ENCODE measurements at regions not wholly inside any gene's neighbourhood (a gene's known extent, or its start where the extent isn't known, plus 50 kb on each side); places are given as distances from the start of the nearest gene placed in this dataset.

DNA sequence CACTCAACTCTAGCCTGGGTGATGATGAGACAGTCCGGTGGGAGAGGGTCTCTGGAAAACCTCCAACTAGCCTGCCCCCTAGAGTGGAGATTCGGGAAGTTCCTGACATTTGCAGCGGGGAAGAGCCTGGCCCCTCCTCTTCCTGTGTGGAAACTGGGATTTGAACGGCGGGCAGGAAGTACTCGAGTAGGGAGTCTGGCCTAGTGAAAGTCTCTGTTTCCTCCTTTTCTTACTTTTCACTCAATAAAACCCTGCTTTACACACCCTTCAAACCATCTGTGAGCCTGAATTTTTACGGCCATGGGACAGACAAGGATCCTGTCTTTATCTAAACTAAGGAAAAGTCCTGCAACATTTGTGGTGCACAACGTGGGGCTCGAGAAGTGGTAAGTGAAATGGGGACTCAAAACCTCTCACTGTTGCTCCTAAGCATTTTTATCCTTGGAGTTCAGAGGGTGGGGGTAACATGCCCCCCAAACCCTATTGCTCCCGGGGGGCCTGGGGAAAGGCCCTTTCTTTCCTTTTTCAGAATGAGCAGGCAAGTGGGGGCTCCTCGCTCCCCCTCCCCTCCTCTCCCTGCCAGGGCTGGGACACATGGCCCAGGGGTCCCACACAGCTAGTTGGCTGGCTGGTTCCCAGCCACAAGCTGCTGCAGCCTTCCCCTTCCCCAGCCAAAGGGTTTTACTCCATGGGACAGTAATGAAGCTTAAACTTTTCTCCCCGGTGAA, 224.7 kb upstream of the GBE1 start:
- DNase-seq (ENCODE audit: low spot score): no peak
- intact Hi-C loops (cut with DNase I): no loop called here

DNA sequence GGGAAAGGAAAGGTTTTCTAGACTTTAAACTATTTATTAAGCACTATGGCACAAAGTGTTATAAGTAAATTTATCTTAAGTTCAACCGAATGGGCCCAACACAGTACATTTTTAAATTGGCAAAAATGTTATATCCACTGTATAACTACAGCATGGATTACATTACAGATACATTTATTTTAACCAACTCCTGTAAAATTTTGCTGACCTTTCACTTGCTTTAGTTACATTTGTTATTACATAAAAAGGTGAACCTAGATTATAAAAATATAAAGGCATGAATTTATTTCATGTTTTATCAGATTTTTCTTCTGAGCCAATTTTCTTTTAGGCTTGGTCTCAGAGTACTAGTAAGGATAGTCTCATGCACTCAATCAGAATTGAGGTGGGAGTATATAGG, 221.9 kb upstream of the GBE1 start:
- no peak for DNase-seq (ENCODE audit: low spot score)
- intact Hi-C loops (cut with DNase I): no loop called here

- DNase-seq (ENCODE audit: low spot score): no peak
- intact Hi-C loops (cut with DNase I): no loop called here
Measured at GRCh38 chr3:81980596-81981494, 219.4 kb upstream of the GBE1 start.

GRCh38 chr3:81974751-81975150, 213.3 kb upstream of the GBE1 start:
- intact Hi-C loops (cut with DNase I): no loop called here
- no peak for DNase-seq (ENCODE audit: low spot score)

DNA sequence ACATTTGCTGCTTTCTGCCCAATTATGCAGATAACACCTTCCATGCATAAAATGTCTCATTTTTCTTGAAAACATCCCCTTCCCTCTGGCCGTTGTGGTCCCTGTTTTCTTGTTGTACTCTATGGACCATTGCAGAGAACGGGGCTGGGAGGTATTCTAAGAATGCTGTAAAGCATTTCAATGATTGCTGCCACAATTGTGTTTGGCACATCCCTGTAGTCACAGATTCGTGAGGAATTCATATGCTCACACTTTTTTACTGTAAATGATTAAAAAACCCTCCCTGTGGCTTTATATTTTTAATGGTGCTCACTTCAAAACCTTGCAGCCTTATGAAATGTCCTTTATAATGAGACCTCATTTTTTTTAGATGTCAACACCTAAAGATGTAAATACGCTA, 207.2 kb upstream of the GBE1 start:
- no peak for DNase-seq (ENCODE audit: low spot score)
- intact Hi-C loops (cut with DNase I): no loop called here

- no peak for DNase-seq (ENCODE audit: low spot score)
- intact Hi-C loops (cut with DNase I): no loop called here
Measured at GRCh38 chr3:81967393-81967792, 205.9 kb upstream of the GBE1 start.

DNA sequence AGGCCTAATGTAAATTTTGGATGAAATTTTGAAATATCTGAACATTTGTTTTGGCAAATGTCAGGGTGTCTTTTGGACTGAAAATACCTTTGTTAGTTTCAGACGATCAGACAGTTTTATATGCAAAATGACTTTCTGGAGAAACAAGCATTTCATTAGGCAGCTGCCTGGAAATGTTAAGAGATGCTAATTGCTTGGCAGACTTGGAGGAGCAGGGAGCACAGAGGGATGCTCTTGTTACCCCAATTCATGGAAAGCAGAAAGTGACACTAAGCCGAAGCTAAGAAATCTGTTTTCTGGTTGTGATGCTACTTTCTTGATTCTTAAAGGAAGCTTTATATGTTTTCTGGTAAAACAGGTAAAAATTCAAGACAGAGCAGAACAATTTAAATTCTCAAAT, 204.3 kb upstream of the GBE1 start:
- DNase-seq (ENCODE audit: low spot score): no peak
- intact Hi-C loops (cut with DNase I): no loop called here

DNA sequence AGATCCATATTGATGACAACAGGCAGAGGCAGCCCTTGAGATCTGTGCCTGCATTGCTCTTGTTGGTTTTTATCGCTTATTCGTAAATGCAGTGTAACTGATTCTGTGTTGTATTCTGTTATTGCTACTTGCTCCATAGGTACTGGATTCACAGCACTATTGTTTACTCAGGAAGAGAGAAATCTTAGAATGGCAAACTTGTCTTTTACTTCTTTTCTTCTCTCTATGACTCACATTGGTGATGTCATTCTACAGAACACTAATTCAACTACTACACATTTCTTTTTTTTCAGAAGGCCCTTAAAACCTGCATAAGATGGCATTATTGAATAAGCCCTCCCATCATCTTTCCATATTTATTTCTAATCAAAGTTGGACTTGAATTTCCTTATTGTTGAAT, 201.0 kb upstream of the GBE1 start:
- intact Hi-C loops (cut with DNase I): no loop called here
- no peak for DNase-seq (ENCODE audit: low spot score)

DNA sequence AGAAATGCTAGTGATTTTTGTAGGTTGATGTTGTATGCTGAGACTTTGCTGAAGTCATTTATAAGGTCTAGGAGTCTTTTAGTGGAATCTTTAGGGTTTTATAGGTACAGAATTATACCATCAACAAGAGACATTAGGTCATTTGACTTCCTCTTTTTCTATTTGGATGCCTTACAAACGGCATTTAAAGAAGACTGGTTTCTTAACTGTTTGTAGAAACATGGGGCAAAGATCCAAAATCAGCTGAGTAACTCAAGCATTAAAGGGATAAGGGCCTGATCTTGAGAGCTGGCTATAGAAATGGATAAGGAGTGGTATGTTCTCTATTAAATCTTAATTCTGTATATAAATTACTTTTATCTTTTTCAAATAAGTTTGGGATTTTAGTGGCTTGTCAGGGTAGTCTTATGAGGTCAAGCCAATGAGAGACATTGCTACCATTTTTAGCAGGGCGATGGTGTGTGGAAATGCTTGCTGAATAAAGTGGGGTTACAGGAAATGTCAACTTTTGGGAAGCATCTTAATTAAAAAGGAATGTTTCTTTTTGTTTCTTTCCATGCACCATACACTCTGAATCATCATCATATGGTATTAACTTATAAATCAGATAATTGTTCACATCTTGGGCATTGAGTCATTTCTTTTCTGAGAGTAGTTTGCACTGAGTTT, 197.7 kb upstream of the GBE1 start:
- no peak for DNase-seq (ENCODE audit: low spot score)

GRCh38 chr3:81955878-81956277, 194.4 kb upstream of the GBE1 start:
- no peak for DNase-seq (ENCODE audit: low spot score)

More for the DNA sequence above, 197.7 kb upstream of the GBE1 start:
- intact Hi-C loops (cut with DNase I): no loop called here

DNA sequence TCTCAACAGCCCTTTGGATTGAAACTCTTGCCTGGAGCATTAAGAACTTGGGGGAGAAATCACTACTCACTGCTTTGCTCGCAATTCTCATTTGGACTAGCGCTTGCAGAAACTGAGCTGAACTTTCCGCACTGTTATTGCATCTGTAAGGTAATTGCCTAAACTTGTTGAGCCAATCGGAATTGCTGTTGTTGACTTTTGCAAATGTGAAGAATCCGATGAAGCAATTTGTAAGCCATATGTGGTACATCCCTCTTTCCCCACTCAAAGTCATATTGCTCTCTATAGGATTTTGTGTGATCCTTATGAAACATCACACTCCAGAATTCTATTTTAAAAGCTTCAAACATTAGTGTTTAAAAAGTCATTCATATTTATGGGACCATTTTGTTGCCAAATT, 191.7 kb upstream of the GBE1 start:
- DNase-seq (ENCODE audit: low spot score): no peak
- intact Hi-C loops (cut with DNase I): no loop called here

More at GRCh38 chr3:81955878-81956277, 194.4 kb upstream of the GBE1 start:
- intact Hi-C loops (cut with DNase I): no loop called here

DNA sequence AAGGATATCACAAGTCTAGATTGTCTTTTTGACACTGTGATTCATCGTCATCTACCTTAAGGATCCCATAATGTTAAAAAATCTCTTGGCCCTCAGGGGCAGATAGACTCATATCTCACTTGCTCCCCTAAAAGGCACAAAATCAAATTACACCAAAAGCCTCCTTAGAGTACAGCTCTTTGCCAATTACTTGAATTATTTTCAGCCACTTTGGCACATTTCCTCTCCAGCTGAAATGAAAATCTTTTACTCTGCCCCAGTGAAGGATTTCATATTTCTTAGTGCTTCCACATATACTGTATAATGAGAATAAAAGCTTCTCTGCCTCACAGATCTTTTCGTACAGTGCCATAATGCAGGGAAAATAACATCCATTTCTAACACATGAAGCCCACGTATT, 190.7 kb upstream of the GBE1 start:
- DNase-seq (ENCODE audit: low spot score): no peak
- intact Hi-C loops (cut with DNase I): no loop called here

DNA sequence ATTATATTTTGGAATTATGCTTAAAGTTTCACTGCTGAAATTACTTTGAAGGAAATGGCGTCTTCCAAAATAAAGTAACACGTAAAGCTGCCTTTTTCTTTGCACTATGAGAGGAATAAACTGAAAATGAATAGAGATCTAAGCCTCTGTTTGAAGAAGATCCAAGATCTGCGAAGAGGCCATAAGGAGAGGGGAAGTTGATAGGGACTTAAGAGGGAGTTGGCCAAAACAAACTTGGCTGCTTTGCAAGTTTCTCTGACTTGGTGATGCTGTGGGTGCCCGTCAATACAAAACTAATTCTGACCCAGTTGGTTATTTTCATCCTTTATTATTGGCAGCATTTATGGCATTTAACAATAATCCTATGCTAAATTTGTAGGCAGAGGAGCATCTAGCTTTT, 190.2 kb upstream of the GBE1 start:
- intact Hi-C loops (cut with DNase I): no loop called here
- DNase-seq (ENCODE audit: low spot score): no peak

DNA sequence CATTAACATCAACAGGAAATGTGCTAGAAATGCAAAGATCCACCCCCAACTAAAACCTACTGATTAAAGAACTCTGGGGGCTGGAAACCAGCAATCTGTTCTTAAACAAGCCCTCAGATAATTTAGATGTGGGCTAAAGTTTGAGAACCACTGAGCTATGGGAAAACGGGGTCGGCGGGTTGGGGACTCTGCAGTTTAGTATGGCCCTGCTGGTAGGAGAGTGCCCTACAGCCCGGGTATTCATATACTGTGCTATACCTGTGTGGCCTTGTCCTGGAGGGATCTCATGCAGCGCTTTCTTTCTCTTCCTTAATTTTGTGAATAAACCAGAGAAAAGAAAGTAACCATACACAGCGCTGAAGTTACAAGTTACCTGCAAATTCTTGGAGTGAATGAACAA, 189.7 kb upstream of the GBE1 start:
- no peak for DNase-seq (ENCODE audit: low spot score)
- intact Hi-C loops (cut with DNase I): no loop called here

DNA sequence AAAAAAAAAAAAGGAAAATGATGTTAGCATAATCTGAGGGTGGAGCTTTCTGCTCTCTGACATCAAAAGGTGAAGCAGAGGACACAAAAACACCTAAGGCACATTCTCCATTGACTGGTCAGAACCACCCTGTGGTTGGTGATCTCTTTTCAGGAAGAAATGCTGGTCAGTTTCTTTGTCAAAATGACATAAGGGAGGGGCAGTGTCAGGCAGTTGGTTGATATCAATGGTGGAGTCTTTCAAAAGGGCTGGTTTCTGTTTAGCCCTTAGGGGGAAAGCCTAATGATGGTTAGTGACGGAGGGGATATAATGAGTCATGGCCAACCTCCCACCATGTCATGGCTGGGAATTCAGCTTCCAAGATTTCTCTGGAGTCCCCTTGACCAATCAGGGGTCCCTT, 185.9 kb upstream of the GBE1 start:
- DNase-seq (ENCODE audit: low spot score): no peak
- intact Hi-C loops (cut with DNase I): no loop called here

DNA sequence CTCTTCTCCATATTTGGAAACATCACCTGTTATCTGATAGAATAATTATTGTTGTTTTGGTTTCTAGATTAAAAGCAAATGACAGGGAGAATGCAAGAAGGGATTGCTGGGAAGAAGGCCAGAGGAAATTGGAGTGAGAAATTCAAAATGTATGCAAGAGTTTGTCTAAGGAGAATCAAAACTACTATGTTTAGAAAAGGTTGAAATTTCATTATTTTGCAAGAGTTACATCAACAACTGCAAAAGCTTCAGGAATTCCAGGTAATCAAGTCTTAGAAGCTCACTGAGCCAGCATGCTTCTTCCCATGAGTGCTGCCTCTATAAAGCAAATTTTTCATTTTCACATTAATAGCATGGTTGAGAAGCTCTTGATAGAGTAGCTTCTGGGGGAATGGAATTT, 177.2 kb upstream of the GBE1 start:
- intact Hi-C loops (cut with DNase I): no loop called here

DNA sequence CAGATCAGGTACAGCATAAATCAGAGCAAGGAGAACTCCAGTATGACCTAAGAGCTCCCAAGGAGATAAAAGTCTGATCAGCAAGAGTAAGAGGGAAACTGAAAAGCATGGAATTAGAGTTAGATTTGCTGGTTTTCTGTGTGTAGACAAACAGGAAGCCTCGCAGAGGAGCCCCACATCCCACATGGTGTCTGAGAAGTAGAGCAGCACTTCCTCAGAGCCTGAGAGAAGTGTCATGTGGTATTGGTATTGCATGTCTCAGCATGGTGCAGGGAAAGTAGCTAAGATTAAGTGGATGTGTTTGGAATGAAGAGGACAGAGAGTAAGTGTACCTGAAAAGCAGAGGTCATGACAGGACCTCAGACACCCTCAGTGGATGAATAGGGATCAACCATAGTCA, 175.4 kb upstream of the GBE1 start:
- DNase-seq (ENCODE audit: low spot score): no peak
- intact Hi-C loops (cut with DNase I): no loop called here

More for the DNA sequence above, 177.2 kb upstream of the GBE1 start:
- DNase-seq (ENCODE audit: low spot score): no peak

GRCh38 chr3:81932681-81933080, 171.2 kb upstream of the GBE1 start:
- no peak for DNase-seq (ENCODE audit: low spot score)
- intact Hi-C loops (cut with DNase I): no loop called here

GRCh38 chr3:81931265-81932251, 170.1 kb upstream of the GBE1 start:
- no peak for DNase-seq (ENCODE audit: low spot score)
- intact Hi-C loops (cut with DNase I): no loop called here
